HAP-1 (cell line): ENCODE measurements at regions not wholly inside any gene's neighbourhood (a gene's known extent, or its start where the extent isn't known, plus 50 kb on each side); places are given as distances from the start of the nearest gene placed in this dataset.

Experiments used
- DNase-seq, 2 experiments: peaks; one replicate each; pipeline ENCODE4 v3.0.0-alpha.2; 2016 to 2020; ENCODE audit warnings: low spot score in 2 of 2
- H3K27me3 ChIP-seq: fragments of 250-450 bp; sonication (Bioruptor Pico); 2 replicates; pipeline ENCODE4 v1.5.1; 2020; ENCODE audit warnings: low read depth, mild to moderate bottlenecking, moderate library complexity
- H3K36me3 ChIP-seq: fragments of 250-450 bp; sonication (Bioruptor Pico); replicated peaks from 2 replicates; pipeline ENCODE4 v1.5.1; 2020; ENCODE audit warnings: mild to moderate bottlenecking
- H3K4me1 ChIP-seq: fragments of 250-450 bp; sonication (Bioruptor Pico); 2 replicates; pipeline ENCODE4 v1.5.1; 2020; ENCODE audit warnings: mild to moderate bottlenecking
- H3K4me3 ChIP-seq: fragments of 250-450 bp; sonication (Bioruptor Pico); 2 replicates; pipeline ENCODE4 v1.5.1; 2020; ENCODE audit warnings: mild to moderate bottlenecking, moderate library complexity
- H3K9me3 ChIP-seq: fragments of 250-450 bp; sonication (Bioruptor Pico); 2 replicates; pipeline ENCODE4 v1.5.1; 2020; ENCODE audit warnings: mild to moderate bottlenecking, moderate library complexity
- in situ Hi-C: fragments of 300-500 bp; cut with MboI; formaldehyde crosslinking; loops from 3 replicates; pipeline ENCODE4 v1.14.3; 2020; ENCODE audit warnings: low sequenced_read_pairs, inconsistent platforms, mixed read lengths

- in situ Hi-C loops: no loop called here
- Histone ChIP-seq H3K27me3 (no peaks in the 10 kb centered on the region), H3K36me3 (no peaks in the 10 kb centered on the region), H3K4me1 (no peaks in the 10 kb centered on the region), H3K9me3 (no peaks in the 10 kb centered on the region), H3K4me3 (no peak overlapping the region)
- no peak for DNase-seq
Observed at GRCh38 chr2:64345998-64346397, 108.0 kb upstream of the LGALSL start.

- Histone ChIP-seq H3K36me3 (no peaks in the 10 kb centered on the region), H3K4me1 (no peaks in the 10 kb centered on the region), H3K9me3 (no peaks in the 10 kb centered on the region), H3K27me3 (no peaks in the 10 kb centered on the region), H3K4me3 (no peak overlapping the region)
- no peak for DNase-seq
- in situ Hi-C loops: no loop called here
Observed at GRCh38 chr2:64348386-64349130, 105.4 kb upstream of the LGALSL start.

GRCh38 chr2:64349131-64349530 is 104.8 kb upstream of the LGALSL start:
- H3K4me3 ChIP-seq: no peak overlapping the region
- no peaks in the 10 kb centered on the region for H3K9me3 ChIP-seq
- in situ Hi-C loops: no loop called here
- H3K4me1 ChIP-seq: no peaks in the 10 kb centered on the region
- no peaks in the 10 kb centered on the region for H3K27me3 ChIP-seq
- DNase-seq: no peak
- no peaks in the 10 kb centered on the region for H3K36me3 ChIP-seq

GRCh38 chr2:64350996-64351395 is 103.0 kb upstream of the LGALSL start:
- Histone ChIP-seq H3K27me3 (peaks cover 4% of the 10 kb centered on the region; the same call in 1 of the 2 replicates), H3K9me3 (no peaks in the 10 kb centered on the region), H3K4me3 (no peak overlapping the region), H3K36me3 (no peaks in the 10 kb centered on the region), H3K4me1 (no peaks in the 10 kb centered on the region)
- in situ Hi-C loops: no loop called here
- DNase-seq: no peak

GRCh38 chr2:64352292-64352691 is 101.7 kb upstream of the LGALSL start:
- Histone ChIP-seq H3K4me1 (no peaks in the 10 kb centered on the region), H3K4me3 (no peak overlapping the region), H3K9me3 (no peaks in the 10 kb centered on the region), H3K36me3 (no peaks in the 10 kb centered on the region), H3K27me3 (peaks cover 7% of the 10 kb centered on the region; the same call in 1 of the 2 replicates)
- in situ Hi-C loops: no loop called here
- no peak for DNase-seq

GRCh38 chr2:64354857-64355680 is 98.9 kb upstream of the LGALSL start:
- H3K36me3 ChIP-seq: no peaks in the 10 kb centered on the region
- H3K9me3 ChIP-seq: no peaks in the 10 kb centered on the region
- H3K4me3 ChIP-seq: no peak overlapping the region
- H3K4me1 ChIP-seq: no peaks in the 10 kb centered on the region
- in situ Hi-C loops: no loop called here
- DNase-seq: no peak
- H3K27me3 ChIP-seq: peaks cover 7% of the 10 kb centered on the region; the same call in 1 of the 2 replicates

- no peak for DNase-seq
- Histone ChIP-seq H3K4me1 (no peaks in the 10 kb centered on the region), H3K36me3 (no peaks in the 10 kb centered on the region), H3K27me3 (peaks cover 7% of the 10 kb centered on the region; the same call in 1 of the 2 replicates), H3K4me3 (no peak overlapping the region), H3K9me3 (no peaks in the 10 kb centered on the region)
- in situ Hi-C loops: no loop called here
Observed at GRCh38 chr2:64356906-64357305, 97.1 kb upstream of the LGALSL start.

GRCh38 chr2:64359171-64359891 is 94.6 kb upstream of the LGALSL start:
- H3K9me3 ChIP-seq: no peaks in the 10 kb centered on the region
- H3K4me3 ChIP-seq: no peak overlapping the region
- no peak for DNase-seq
- in situ Hi-C loops: no loop called here
- no peaks in the 10 kb centered on the region for H3K36me3 ChIP-seq
- H3K4me1 ChIP-seq: no peaks in the 10 kb centered on the region
- H3K27me3 ChIP-seq: peaks cover 7% of the 10 kb centered on the region; the same call in 1 of the 2 replicates

GRCh38 chr2:64359892-64360657 is 93.9 kb upstream of the LGALSL start:
- DNase-seq: no peak
- in situ Hi-C loops: no loop called here
- H3K4me3 ChIP-seq: no peak overlapping the region

GRCh38 chr2:64361151-64361938 is 92.6 kb upstream of the LGALSL start:
- H3K4me3 ChIP-seq: no peak overlapping the region
- no peaks in the 10 kb centered on the region for H3K4me1 ChIP-seq
- in situ Hi-C loops: no loop called here
- H3K27me3 ChIP-seq: no peaks in the 10 kb centered on the region; the same call in 1 of the 2 replicates
- DNase-seq: no peak
- H3K36me3 ChIP-seq: no peaks in the 10 kb centered on the region
- no peaks in the 10 kb centered on the region for H3K9me3 ChIP-seq

More at GRCh38 chr2:64359892-64360657, 93.9 kb upstream of the LGALSL start:
- Histone ChIP-seq H3K27me3 (peaks cover 7% of the 10 kb centered on the region; the same call in 1 of the 2 replicates), H3K4me1 (no peaks in the 10 kb centered on the region), H3K36me3 (no peaks in the 10 kb centered on the region), H3K9me3 (no peaks in the 10 kb centered on the region)

- H3K27me3 ChIP-seq: no peaks in the 10 kb centered on the region
- H3K36me3 ChIP-seq: no peaks in the 10 kb centered on the region
- no peaks in the 10 kb centered on the region for H3K4me1 ChIP-seq
- no peak for DNase-seq
- no peak overlapping the region for H3K4me3 ChIP-seq
- no peaks in the 10 kb centered on the region for H3K9me3 ChIP-seq
- in situ Hi-C loops: no loop called here
Observed at GRCh38 chr2:64362562-64363026, 91.4 kb upstream of the LGALSL start.

- Histone ChIP-seq H3K4me3 (no peak overlapping the region), H3K9me3 (no peaks in the 10 kb centered on the region), H3K36me3 (no peaks in the 10 kb centered on the region), H3K4me1 (no peaks in the 10 kb centered on the region), H3K27me3 (no peaks in the 10 kb centered on the region)
- in situ Hi-C loops: no loop called here
- no peak for DNase-seq
Observed at GRCh38 chr2:64363140-64363539, 90.8 kb upstream of the LGALSL start.
